Fibroblast of mammary gland (primary cell): ENCODE measurements at regions not wholly inside any gene's neighbourhood (a gene's known extent, or its start where the extent isn't known, plus 50 kb on each side); places are given as distances from the start of the nearest gene placed in this dataset.

ENCODE experiments used
- DNase-seq: peaks from one replicate; pipeline ENCODE4 v3.0.0-alpha.2; 2010; ENCODE audit warnings: low read depth
- H3K4me3 ChIP-seq: 2 replicates; pipeline ENCODE4 v1.5.1; 2011; ENCODE audit warnings: low read depth, mild to moderate bottlenecking, low read length, moderate library complexity; ENCODE audit not compliant: control insufficient read depth
- CTCF ChIP-seq: conservative IDR thresholded peaks from 2 replicates; pipeline ENCODE4 v1.5.1; 2011; ENCODE audit warnings: low read depth, low read length, inconsistent platforms; ENCODE audit not compliant: control insufficient read depth, insufficient read depth

GRCh38 chr21:35144978-35145377 lies 95.9 kb upstream of the RUNX1 start:
- no peak for TF ChIP-seq CTCF
- no peak for DNase-seq
- H3K4me3 ChIP-seq = no peak overlapping the region

DNA sequence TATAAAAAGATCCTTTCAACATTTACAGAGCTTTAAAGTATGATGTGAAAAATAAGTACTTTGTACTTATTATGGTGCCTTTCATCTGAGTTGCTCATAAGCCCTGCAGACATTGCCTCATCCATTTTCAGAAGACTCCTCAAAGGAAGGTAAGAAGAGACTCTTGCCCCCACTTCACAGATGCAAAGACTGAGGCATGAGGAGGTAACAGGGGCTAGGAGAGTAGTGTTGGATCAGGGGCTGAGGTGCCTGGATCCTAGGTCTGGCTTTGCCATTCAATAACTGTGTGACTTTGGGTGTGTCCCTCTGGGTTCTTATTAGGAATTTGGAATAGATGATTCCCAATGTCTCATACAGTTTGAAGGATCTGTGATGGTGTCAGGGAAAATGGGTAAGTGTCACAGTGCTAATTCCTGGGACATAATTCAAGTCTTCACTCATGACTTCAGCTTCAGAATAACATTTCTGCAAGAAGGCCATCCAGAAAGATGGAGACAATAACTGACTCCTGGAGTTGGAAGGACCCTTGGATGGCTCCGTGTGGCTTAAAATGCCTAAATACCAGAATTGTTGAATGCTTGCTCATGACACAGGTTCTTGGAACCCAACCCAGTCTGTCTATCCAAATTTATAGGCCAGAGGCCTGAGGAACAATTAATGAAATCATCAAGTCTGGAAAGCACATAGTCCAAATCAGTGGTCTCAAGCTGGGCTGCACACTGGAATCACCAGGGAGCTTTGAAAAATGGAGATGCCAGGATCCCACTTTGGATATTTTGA lies 93.1 kb upstream of the RUNX1 start:
- no peak for TF ChIP-seq CTCF
- no peak overlapping the region for H3K4me3 ChIP-seq
- DNase-seq = no peak

GRCh38 chr21:35139382-35139715 lies 90.2 kb upstream of the RUNX1 start:
- no peak for DNase-seq
- no peak overlapping the region for H3K4me3 ChIP-seq

DNA sequence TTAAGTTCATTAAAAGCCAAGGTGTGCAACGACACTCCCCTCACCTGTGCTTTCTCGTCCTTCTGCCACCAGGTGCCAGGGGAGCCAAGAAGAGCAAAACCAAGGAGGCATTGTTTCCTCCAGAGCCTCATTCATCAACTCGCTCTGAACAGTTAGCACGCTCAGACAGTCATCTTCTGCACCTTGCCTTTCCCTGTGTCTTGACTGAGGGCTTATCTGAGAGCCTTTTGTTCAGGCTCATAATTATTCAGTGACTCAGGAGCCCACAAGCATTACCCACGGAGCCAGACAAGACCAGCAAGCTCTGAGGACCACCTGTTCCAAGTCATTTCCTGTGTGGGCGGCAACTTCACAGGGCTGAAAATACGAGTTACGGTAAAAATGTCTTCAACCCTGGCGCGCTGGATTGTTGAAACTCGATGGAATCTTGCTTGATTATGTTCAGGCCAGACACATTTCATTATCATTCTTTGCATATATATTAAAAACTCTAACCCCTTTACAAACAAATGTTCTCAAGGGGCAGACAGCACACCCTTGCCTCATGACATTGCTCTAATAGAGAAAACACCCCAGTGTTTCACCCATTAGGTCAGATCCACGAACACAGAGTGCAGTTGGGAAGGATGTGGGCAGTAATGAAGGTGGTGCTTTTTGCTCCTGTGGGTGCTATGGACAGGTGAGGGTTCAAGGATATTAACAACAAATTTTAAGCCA lies 89.7 kb upstream of the RUNX1 start:
- no peak for TF ChIP-seq CTCF
- DNase-seq = peak; percentile 45
- H3K4me3 ChIP-seq = no peak overlapping the region

More at GRCh38 chr21:35139382-35139715, 90.2 kb upstream of the RUNX1 start:
- no peak for TF ChIP-seq CTCF

- no peak for TF ChIP-seq CTCF
- DNase-seq = peak; percentile 23
- no peak overlapping the region for H3K4me3 ChIP-seq
These were observed 87.6 kb upstream of the RUNX1 start for GRCh38 chr21:35136586-35137219.

GRCh38 chr21:35136106-35136505 lies 87.0 kb upstream of the RUNX1 start:
- no peak for DNase-seq
- H3K4me3 ChIP-seq = no peak overlapping the region
- TF ChIP-seq CTCF = no peak
